HCT116 (cell line): ENCODE measurements at regions not wholly inside any gene's neighbourhood (a gene's known extent, or its start where the extent isn't known, plus 50 kb on each side); places are given as distances from the start of the nearest gene placed in this dataset.

Experiments used
- ATAC-seq: fragments of 200-7000 bp; cut with Tn5 transposase; 2 replicates; pipeline ENCODE4 v1.9.1; 2020; ENCODE audit warnings: mild to moderate bottlenecking, moderate library complexity
- BruUV-seq: library from RNA; stranded (reverse); fragments of 400-500 nt; replicated peaks from 2 replicates; lab custom pipeline; 2021; lab: Mats Ljungman, UMichigan
- CTCF ChIA-PET: fragments of 300-600 bp; sonication (Branson Sonifier 250); formaldehyde crosslinking; loops from one replicate; lab custom pipeline; 2021; ENCODE audit warnings: antibody characterized with exemption; lab: Charles Lee
- POLR2A ChIA-PET: fragments of 300-600, 350-600 bp; sonication (Branson Sonifier 250); formaldehyde crosslinking; loops from one replicate; lab custom pipeline; 2021; ENCODE audit warnings: antibody characterized with exemption; lab: Charles Lee
- RAD21 ChIA-PET, 2 experiments: fragments of 300-600 bp; sonication (Branson Sonifier 250); formaldehyde crosslinking; loops; one replicate each; lab custom pipeline; 2023; ENCODE audit warnings: low total read pairs in 2 of 2; ENCODE audit not compliant: uncharacterized antibody in 2 of 2, unreplicated experiment in 2 of 2, low non-redundant PET in 1 of 2; lab: Charles Lee
- DNase-seq: peaks from one replicate; pipeline ENCODE4 v3.0.0-alpha.2; 2010; ENCODE audit warnings: low read depth, low spot score
- H2AFZ ChIP-seq: fragments of 200-600 bp; shearing (Covaris generic), sonication (generic); 2 replicates; pipeline ENCODE4 v1.6.1; 2017; ENCODE audit warnings: low read depth, mixed run types, mixed read lengths, antibody characterized with exemption, low read length; ENCODE audit not compliant: poor library complexity, severe bottlenecking
- H3K27ac ChIP-seq: 2 replicates; pipeline ENCODE4 v1.5.1; 2012; ENCODE audit warnings: low read depth, low read length
- H3K27me3 ChIP-seq: fragments of 200-600 bp; sonication (generic); 2 replicates; pipeline ENCODE4 v1.6.1; 2016; ENCODE audit warnings: mixed run types, low read length, mixed read lengths; ENCODE audit not compliant: insufficient read depth
- H3K36me3 ChIP-seq, 2 experiments: fragments of 200-500 bp in 1 of 2; fragments of 200-600 bp in 1 of 2; sonication (Bioruptor generic) in 1 of 2; sonication (generic) in 1 of 2; 2 replicates each; pipeline versions ENCODE4 v1.5.1 to v1.6.1; 2014 to 2016; ENCODE audit warnings: low read length in 2 of 2, inconsistent platforms in 1 of 2, mixed read lengths in 1 of 2, mixed run types in 1 of 2; ENCODE audit not compliant: insufficient read depth in 2 of 2, control insufficient read depth in 1 of 2
- H3K4me1 ChIP-seq, 2 experiments: fragments of 200-600 bp in 1 of 2; sonication (generic) in 1 of 2; 2 replicates each; pipeline versions ENCODE4 v1.5.1 to v1.6.1; 2012 to 2017; ENCODE audit warnings: low read length in 2 of 2, inconsistent platforms in 1 of 2, mild to moderate bottlenecking in 1 of 2, mixed read lengths in 1 of 2, mixed run types in 1 of 2, moderate library complexity in 1 of 2; ENCODE audit not compliant: insufficient read depth in 2 of 2, control insufficient read depth in 1 of 2
- H3K4me2 ChIP-seq: fragments of 200-600 bp; sonication (generic); 2 replicates; pipeline ENCODE4 v1.6.1; 2017; ENCODE audit warnings: mixed run types, low read length, mixed read lengths
- H3K4me3 ChIP-seq, 2 experiments: fragments of 200-600 bp in 1 of 2; sonication (generic) in 1 of 2; replicated peaks in 1 of 2; 2 replicates each; pipeline ENCODE4 v1.5.1; 2011 to 2016; ENCODE audit warnings: low read length in 2 of 2, control low read depth in 1 of 2, low read depth in 1 of 2, mild to moderate bottlenecking in 1 of 2, mixed read lengths in 1 of 2, mixed run types in 1 of 2
- H3K79me2 ChIP-seq: fragments of 200-600 bp; sonication (generic); 2 replicates; pipeline ENCODE4 v1.6.1; 2017; ENCODE audit warnings: mild to moderate bottlenecking, mixed run types, low read length, moderate library complexity, mixed read lengths; ENCODE audit not compliant: insufficient read depth
- H3K9ac ChIP-seq: fragments of 200-600 bp; sonication (generic); 2 replicates; pipeline ENCODE4 v1.6.1; 2016; ENCODE audit warnings: low read length, mixed read lengths
- H3K9me2 ChIP-seq: fragments of 200-600 bp; sonication (generic), shearing (Covaris generic); 2 replicates; pipeline ENCODE4 v1.6.1; 2017; ENCODE audit warnings: mixed run types, mild to moderate bottlenecking, moderate library complexity; ENCODE audit not compliant: insufficient read depth
- H3K9me3 ChIP-seq, 2 experiments: fragments of 200-500 bp in 1 of 2; fragments of 200-600 bp in 1 of 2; sonication (Bioruptor generic) in 1 of 2; sonication (generic) in 1 of 2; 2 replicates each; pipeline ENCODE4 v1.6.1; 2014 to 2017; ENCODE audit warnings: low read length in 2 of 2, mixed read lengths in 2 of 2, inconsistent platforms in 1 of 2, low read depth in 1 of 2, mild to moderate bottlenecking in 1 of 2, mixed run types in 1 of 2, moderate library complexity in 1 of 2; ENCODE audit not compliant: control insufficient read depth in 1 of 2, insufficient read depth in 1 of 2
- H4K20me1 ChIP-seq: fragments of 200-600 bp; sonication (generic), shearing (Covaris generic); 2 replicates; pipeline ENCODE4 v1.6.1; 2017; ENCODE audit warnings: mixed run types, mild to moderate bottlenecking, moderate library complexity; ENCODE audit not compliant: insufficient read depth
- CBX3 ChIP-seq: IDR thresholded peaks from 2 replicates; pipeline ENCODE4 v1.6.1; 2012; ENCODE audit warnings: low read depth
- CTCF ChIP-seq, 3 experiments: fragments of 200-600 bp in 1 of 3; sonication (generic) in 1 of 3; IDR thresholded peaks in 2 of 3; conservative IDR thresholded peaks in 1 of 3; 2 replicates each; pipeline ENCODE4 v1.5.1; 2012 to 2017; ENCODE audit warnings: low read depth in 2 of 3, low read length in 2 of 3, antibody characterized with exemption in 1 of 3, borderline replicate concordance in 1 of 3, control low read depth in 1 of 3, mild to moderate bottlenecking in 1 of 3, mixed read lengths in 1 of 3, mixed run types in 1 of 3, moderate library complexity in 1 of 3; ENCODE audit not compliant: insufficient read depth in 1 of 3
- ELF1 ChIP-seq: IDR thresholded peaks from 2 replicates; pipeline ENCODE4 v1.6.1; 2012; ENCODE audit warnings: low read depth, borderline replicate concordance
- EZH2 ChIP-seq: fragments of 200-600 bp; sonication (generic); IDR thresholded peaks from 2 replicates; pipeline ENCODE4 v1.6.1; 2017; ENCODE audit warnings: antibody characterized with exemption, mixed run types
- EZH2phosphoT487 ChIP-seq: fragments of 200-600 bp; IDR thresholded peaks from 2 replicates; pipeline ENCODE4 v1.6.1; 2018; ENCODE audit warnings: antibody characterized with exemption, borderline replicate concordance
- FOSL1 ChIP-seq: IDR thresholded peaks from 2 replicates; pipeline ENCODE4 v1.6.1; 2012; ENCODE audit warnings: low read depth
- MAX ChIP-seq: IDR thresholded peaks from 2 replicates; pipeline ENCODE4 v1.6.1; 2012
- POLR2A ChIP-seq: IDR thresholded peaks from 2 replicates; pipeline ENCODE4 v1.7.0; 2011; ENCODE audit warnings: borderline replicate concordance; ENCODE audit not compliant: insufficient read depth, insufficient read length; ENCODE audit errors: extremely low read depth
- POLR2AphosphoS5 ChIP-seq: IDR thresholded peaks from 2 replicates; pipeline ENCODE4 v1.6.1; 2011; ENCODE audit warnings: mild to moderate bottlenecking, low read depth, low read length, moderate library complexity
- SIN3A ChIP-seq: IDR thresholded peaks from 2 replicates; pipeline ENCODE4 v1.6.1; 2012; ENCODE audit warnings: low read depth
- SP1 ChIP-seq: IDR thresholded peaks from 2 replicates; pipeline ENCODE4 v1.6.1; 2012; ENCODE audit warnings: low read depth
- SRF ChIP-seq: IDR thresholded peaks from 2 replicates; pipeline ENCODE4 v1.6.1; 2012; ENCODE audit warnings: low read depth
- YY1 ChIP-seq: IDR thresholded peaks from 2 replicates; pipeline ENCODE4 v1.6.1; 2011; ENCODE audit warnings: low read length, low read depth, moderate library complexity, mild to moderate bottlenecking; ENCODE audit not compliant: insufficient replicate concordance; ENCODE audit errors: extremely low read depth
- ZNF274 ChIP-seq: fragments of 200-500 bp; sonication (Bioruptor generic); IDR thresholded peaks from 2 replicates; pipeline ENCODE4 v1.6.1; 2014; ENCODE audit warnings: mild to moderate bottlenecking, low read depth, low read length, inconsistent platforms
- intact Hi-C: fragments of 100-400 bp; cut with micrococcal nuclease; formaldehyde crosslinking; loops from 2 replicates; pipeline ENCODE4 v1.10.0; 2022
- TF ChIP-seq, protein P1 (sequence below): IDR thresholded peaks from 2 replicates; pipeline ENCODE4 v1.6.1; 2012

DNA sequence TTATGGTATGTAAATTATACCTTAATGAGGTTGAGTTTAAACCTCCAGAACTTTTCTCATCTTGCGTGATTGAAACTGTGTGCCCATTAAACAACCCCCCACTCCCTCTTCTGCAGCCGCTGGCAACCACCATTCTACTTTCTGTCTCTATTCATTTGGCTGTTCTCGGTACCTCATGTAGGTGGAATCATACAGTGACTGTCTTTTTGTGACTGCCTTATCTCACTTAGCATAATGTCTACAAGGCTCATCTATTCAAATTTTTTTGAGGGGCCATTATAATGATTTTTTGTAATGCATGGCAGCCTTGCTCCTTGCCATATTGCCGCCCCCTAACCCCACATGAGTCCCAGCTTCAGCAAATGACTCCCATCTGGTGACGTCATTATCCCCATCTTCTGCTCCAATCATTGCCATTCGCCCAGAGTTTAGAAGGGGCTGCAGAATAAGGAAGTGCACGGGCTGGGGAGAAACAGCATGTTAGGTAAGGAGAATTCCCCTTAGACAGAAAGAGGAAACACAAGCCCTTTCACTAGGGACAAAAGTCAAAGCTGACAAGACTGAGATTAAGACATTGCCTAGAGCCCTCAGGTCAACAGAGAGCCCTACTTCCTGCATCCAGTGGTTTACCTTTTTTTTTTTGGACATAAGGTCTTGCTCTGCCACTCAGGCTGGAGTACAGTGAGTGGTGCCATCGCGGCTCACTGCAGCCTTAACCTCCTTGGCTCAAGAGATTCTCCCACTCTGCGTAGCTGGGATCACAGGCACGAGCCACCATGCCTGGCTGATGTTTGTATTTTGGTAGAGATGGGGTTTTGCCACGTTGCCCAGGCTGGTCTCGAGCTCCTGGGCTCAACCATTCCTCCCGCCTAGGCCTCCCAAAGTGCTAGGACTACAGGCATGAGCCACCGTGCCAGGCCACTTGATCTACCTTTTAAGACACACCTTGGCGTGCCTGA is 78.4 kb upstream of the ERRFI1 start:
- ChIA-PET RAD21 (interaction anchor here in 1 of 2 experiments (0.6 kb wide), 2 partner anchors 40 to 135 kb away, joined by 3 to 8 read pairs; no protein-coding TSS in a partner anchor), POLR2A (interaction anchor here (0.6 to 1.7 kb wide), 4 partner anchors 13 to 62 kb away, joined by 3 to 4 read pairs (median 3); no protein-coding TSS in a partner anchor), CTCF (no interaction called here)
- TF ChIP-seq CBX3 (0 out of 2 replicates have a peak, but pooled peaks have one; percentile 20), ZNF274 (no peak)
- no peaks in the 10 kb centered on the region for H3K79me2 ChIP-seq
- H3K9ac ChIP-seq = no peak overlapping the region
- H2AFZ ChIP-seq = no peak overlapping the region
- no peaks in the 10 kb centered on the region; a peak in 1 of 4 replicates for H3K36me3 ChIP-seq
- no peaks in the 10 kb centered on the region for H3K27me3 ChIP-seq
- H3K9me3 ChIP-seq = peaks cover 0 to 18% of the 10 kb centered on the region in 2 experiments; a peak in 1 of 4 replicates
- BruUV-seq = no TSS peak
- no peak overlapping the region for H3K4me3 ChIP-seq
- intact Hi-C loops = no loop called here
- H3K27ac ChIP-seq = peak overlapping the region; percentile 4; the same call in 1 of the 2 replicates
- no peak for DNase-seq
- no peak for ATAC-seq
- no peaks in the 10 kb centered on the region for H4K20me1 ChIP-seq
- H3K4me1 ChIP-seq = peaks cover 24 to 26% of the 10 kb centered on the region in 2 experiments
- no peak overlapping the region for H3K4me2 ChIP-seq
- no peaks in the 10 kb centered on the region for H3K9me2 ChIP-seq

DNA sequence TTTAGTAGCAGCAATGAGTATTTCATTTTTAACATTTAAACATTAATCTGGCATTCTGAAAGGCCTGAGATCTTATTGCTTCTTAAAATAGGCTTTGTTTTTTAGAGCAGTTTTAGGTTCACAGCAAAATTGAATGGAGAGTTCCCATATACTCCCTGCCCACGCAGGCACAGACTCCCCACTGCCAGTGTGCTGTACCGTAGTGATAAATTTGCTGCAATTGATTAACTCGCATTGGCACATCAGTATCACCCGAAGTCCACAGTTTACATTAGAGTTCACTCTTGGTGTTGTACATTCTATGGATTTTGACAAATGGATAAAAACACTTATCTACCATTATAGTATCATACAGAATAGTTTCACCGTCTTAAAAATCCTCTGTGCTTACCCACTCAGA is 71.8 kb upstream of the ERRFI1 start:
- intact Hi-C loops = loop anchor here (1.0 to 10.0 kb wide), 5 partner anchors 51 to 217 kb away; partner anchors contain the start of genes ERRFI1 and SLC45A1
- TF ChIP-seq POLR2A (no peak), EZH2 (no peak), SP1 (no peak), YY1 (no peak), POLR2AphosphoS5 (no peak), SIN3A (no peak), CBX3 (no peak), ELF1 (no peak), MAX (no peak), CTCF (IDR thresholded peaks at IDR 0.05 in 2 of 3, conservative IDR thresholded peaks at IDR 0.05 in 1 of 3; ENCODE audit: borderline replicate concordance in 1 of 3, insufficient read depth in 1 of 3, low read depth in 2 of 3, low read length in 2 of 3) (no peak), EZH2phosphoT487 (no peak), SRF (no peak), FOSL1 (no peak)
- TF ChIP-seq, protein P1, sequence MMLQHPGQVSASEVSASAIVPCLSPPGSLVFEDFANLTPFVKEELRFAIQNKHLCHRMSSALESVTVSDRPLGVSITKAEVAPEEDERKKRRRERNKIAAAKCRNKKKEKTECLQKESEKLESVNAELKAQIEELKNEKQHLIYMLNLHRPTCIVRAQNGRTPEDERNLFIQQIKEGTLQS = no peak

More for the DNA sequence above, 71.8 kb upstream of the ERRFI1 start:
- peak; percentile 21 for ATAC-seq
- DNase-seq = no peak
- Histone ChIP-seq H3K27ac (peak overlapping the region; percentile 97), H4K20me1 (no peaks in the 10 kb centered on the region), H3K36me3 (no peaks in the 10 kb centered on the region; a peak in 1 of 4 replicates), H3K27me3 (no peaks in the 10 kb centered on the region), H3K4me1 (peaks cover 68 to 76% of the 10 kb centered on the region in 2 experiments), H3K79me2 (peaks cover 8% of the 10 kb centered on the region; the same call in 1 of the 2 replicates), H3K9me3 (peaks cover 0 to 2% of the 10 kb centered on the region in 2 experiments; a peak in 1 of 4 replicates), H3K4me2 (peak overlapping the region; percentile 66), H3K9ac (peak overlapping the region; percentile 70), H3K9me2 (no peaks in the 10 kb centered on the region), H2AFZ (no peak overlapping the region), H3K4me3 (peak overlapping the region in 1 of 2 experiments; percentile 12; a peak in 1 of 4 replicates)
- POLR2A ChIA-PET = interaction anchor here (0.6 to 2.4 kb wide), 28 partner anchors 9 to 736 kb away, joined by 3 to 21 read pairs (median 6); no protein-coding TSS in a partner anchor
- RAD21 ChIA-PET = interaction anchor here (0.7 to 1.1 kb wide), 4 partner anchors 23 to 100 kb away, joined by 3 to 4 read pairs (median 3); no protein-coding TSS in a partner anchor
- CTCF ChIA-PET = interaction anchor here (0.7 to 1.8 kb wide), 6 partner anchors 15 to 216 kb away, joined by 3 to 6 read pairs (median 3); no protein-coding TSS in a partner anchor
- BruUV-seq = TSS peak; percentile 77
